SK-N-MC (cell line): ENCODE measurements at regions not wholly inside any gene's neighbourhood (a gene's known extent, or its start where the extent isn't known, plus 50 kb on each side); places are given as distances from the start of the nearest gene placed in this dataset.

Experiments
- DNase-seq: peaks from one replicate; pipeline ENCODE4 v3.0.0-alpha.2; 2011; ENCODE audit warnings: low read depth, low spot score
- H3K27ac ChIP-seq: fragments of 200-600 bp; sonication (generic); 2 replicates; pipeline ENCODE4 v1.5.1; 2016; ENCODE audit warnings: mixed run types
- H3K36me3 ChIP-seq: fragments of 200-600 bp; sonication (generic); 2 replicates; pipeline ENCODE4 v1.6.1; 2017; ENCODE audit warnings: antibody characterized with exemption, low read length, mixed read lengths; ENCODE audit not compliant: insufficient read depth
- H3K4me3 ChIP-seq: fragments of 200-600 bp; sonication (generic); 2 replicates; pipeline ENCODE4 v1.5.1; 2016
- H3K9ac ChIP-seq: fragments of 200-600 bp; sonication (generic); 2 replicates; pipeline ENCODE4 v1.8.0; 2017; ENCODE audit warnings: mixed run types, mixed read lengths; ENCODE audit not compliant: insufficient read length
- H3K9me3 ChIP-seq: fragments of 200-600 bp; sonication (generic); 2 replicates; pipeline ENCODE4 v1.6.1; 2017; ENCODE audit warnings: low read depth, mild to moderate bottlenecking, antibody characterized with exemption, low read length, moderate library complexity, mixed read lengths
- EZH2 ChIP-seq: fragments of 200-600 bp; sonication (generic); IDR thresholded peaks from one replicate; pipeline ENCODE4 v1.6.1; 2017; ENCODE audit warnings: antibody characterized with exemption
- FOXP2 ChIP-seq: optimal IDR thresholded peaks from 2 replicates; pipeline ENCODE3; 2011; ENCODE audit warnings: mild to moderate bottlenecking, moderate library complexity; ENCODE audit not compliant: insufficient read depth; ENCODE audit errors: extremely low read length, control extremely low read depth
- POLR2AphosphoS5 ChIP-seq: IDR thresholded peaks from 2 replicates; pipeline ENCODE4 v1.6.1; 2012; ENCODE audit warnings: mild to moderate bottlenecking, low read depth, low read length, borderline replicate concordance

DNA sequence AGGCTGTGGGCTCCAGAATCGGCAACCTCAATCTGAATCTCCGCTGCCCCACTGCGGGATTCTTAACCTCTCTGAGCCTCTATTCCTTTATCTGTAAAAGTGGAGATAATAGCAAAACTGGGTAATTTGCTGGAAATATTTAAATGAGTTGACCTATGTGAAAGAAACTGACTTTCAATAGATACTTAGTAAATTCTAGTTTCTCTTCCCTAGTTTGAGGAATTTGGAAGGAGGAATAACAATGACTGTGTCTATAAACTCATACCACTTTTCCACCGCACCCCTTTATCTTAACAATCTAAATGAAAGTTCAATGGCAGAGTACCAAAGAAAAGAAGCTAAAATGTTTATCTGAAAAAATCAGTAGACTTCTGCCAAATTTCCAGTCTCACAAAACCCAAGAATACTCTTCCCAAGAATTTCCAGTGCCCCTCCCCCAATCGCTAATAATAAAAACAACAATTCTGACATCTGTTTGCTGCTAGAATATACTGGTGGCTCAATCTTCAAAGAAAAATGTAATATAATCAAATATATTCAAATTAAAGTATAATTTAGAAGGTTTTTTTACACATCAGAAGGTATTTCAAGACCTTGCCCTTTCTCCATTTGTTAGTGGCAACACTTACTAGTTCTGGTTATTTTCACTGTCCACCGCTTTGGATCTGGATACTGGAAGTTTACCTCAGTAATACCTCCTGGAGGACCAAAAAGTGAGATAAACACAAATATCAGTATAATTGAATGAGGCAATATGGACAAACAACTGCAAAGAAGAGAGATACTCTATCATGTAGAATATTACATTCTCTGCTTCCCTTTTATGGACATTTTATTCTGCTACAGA, 171.2 kb downstream of the LTN1 start:
- Histone ChIP-seq H3K27ac (no peak overlapping the region), H3K9ac (no peak overlapping the region), H3K36me3 (no peaks in the 10 kb centered on the region), H3K4me3 (no peak overlapping the region), H3K9me3 (no peaks in the 10 kb centered on the region)
- no peak for DNase-seq
- TF ChIP-seq POLR2AphosphoS5 = no peak
- TF ChIP-seq FOXP2 = no peak
- TF ChIP-seq EZH2 = no peak

DNA sequence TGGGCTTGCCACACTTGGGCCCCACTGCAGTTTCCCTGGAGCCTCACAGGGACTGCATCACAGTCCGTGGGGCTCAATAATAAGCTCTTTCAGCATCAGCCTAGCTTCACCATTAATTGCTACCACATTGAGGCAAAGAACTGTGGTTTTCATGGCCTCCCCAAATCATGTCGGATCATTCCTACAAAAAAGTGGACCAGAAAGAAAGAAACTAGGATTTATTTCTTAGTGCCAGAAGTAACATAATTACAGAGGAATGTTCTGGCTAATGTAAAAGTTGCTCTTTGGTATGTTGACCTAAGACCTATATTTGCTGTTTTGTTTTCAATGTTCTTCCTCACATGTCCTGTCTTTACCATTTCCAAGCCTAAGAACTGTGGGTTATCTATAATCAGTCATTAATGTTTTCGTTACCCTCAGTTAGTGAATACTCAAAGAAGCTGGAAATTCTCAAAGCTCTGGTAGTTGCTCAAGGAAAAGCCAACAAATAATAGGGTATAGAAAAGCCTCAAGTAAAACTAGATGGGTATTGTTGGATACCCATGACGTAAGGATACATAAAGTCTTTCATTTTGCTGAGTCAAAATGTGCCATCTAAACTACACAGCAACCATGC, 173.9 kb downstream of the LTN1 start:
- H3K4me3 ChIP-seq = no peak overlapping the region
- no peak for DNase-seq
- no peaks in the 10 kb centered on the region for H3K9me3 ChIP-seq
- H3K9ac ChIP-seq = no peak overlapping the region
- TF ChIP-seq EZH2 (no peak), POLR2AphosphoS5 (no peak)
- H3K27ac ChIP-seq = no peak overlapping the region; the same call in 1 of the 2 replicates
- no peaks in the 10 kb centered on the region for H3K36me3 ChIP-seq

DNA sequence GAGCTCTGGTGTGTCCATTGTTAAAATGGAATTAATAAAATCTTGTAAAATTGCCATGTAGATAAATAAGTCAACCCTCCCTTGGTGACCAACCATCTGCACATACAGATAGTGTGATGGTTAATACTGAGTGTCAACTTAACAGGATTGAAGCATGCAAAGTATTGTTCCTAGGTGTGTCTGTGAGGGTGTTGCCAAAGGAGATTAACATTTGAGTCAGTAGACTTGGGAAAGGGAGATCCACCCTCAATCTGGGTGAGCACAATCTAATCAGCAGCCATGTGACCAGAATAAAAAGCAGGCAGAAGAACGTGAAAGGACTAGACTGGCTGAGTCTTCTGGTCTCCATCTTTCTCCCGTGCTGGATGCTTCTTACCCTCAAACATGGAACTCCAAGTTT, 174.8 kb downstream of the LTN1 start:
- no peak overlapping the region for H3K27ac ChIP-seq
- DNase-seq = no peak
- TF ChIP-seq POLR2AphosphoS5 (no peak), EZH2 (no peak), FOXP2 (no peak)
- no peaks in the 10 kb centered on the region for H3K9me3 ChIP-seq
- H3K36me3 ChIP-seq = no peaks in the 10 kb centered on the region
- H3K9ac ChIP-seq = no peak overlapping the region
- H3K4me3 ChIP-seq = no peak overlapping the region

DNA sequence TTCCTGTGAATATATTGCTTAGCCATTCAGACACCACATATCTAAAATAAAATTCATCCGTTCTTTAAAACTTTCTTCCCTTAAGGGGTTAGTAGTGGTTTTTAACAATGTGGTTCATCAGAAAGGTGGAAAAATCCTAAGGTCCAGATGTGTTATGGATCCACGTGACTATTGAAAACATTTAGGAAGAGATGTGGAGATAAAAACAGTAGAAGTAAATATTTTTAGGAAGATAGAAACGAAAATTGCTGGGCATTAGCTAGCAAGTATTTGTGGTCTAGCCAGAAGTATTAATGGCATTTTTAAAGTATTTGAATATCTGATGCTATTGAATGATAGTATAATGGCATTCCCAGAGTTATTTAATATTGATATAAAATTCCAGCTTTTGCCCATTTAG, 180.8 kb downstream of the LTN1 start:
- no peak for TF ChIP-seq FOXP2
- no peak for TF ChIP-seq EZH2
- TF ChIP-seq POLR2AphosphoS5 = no peak
- H3K4me3 ChIP-seq = no peak overlapping the region
- H3K9me3 ChIP-seq = no peaks in the 10 kb centered on the region
- no peak overlapping the region for H3K27ac ChIP-seq
- H3K36me3 ChIP-seq = no peaks in the 10 kb centered on the region
- H3K9ac ChIP-seq = no peak overlapping the region
- DNase-seq = no peak

DNA sequence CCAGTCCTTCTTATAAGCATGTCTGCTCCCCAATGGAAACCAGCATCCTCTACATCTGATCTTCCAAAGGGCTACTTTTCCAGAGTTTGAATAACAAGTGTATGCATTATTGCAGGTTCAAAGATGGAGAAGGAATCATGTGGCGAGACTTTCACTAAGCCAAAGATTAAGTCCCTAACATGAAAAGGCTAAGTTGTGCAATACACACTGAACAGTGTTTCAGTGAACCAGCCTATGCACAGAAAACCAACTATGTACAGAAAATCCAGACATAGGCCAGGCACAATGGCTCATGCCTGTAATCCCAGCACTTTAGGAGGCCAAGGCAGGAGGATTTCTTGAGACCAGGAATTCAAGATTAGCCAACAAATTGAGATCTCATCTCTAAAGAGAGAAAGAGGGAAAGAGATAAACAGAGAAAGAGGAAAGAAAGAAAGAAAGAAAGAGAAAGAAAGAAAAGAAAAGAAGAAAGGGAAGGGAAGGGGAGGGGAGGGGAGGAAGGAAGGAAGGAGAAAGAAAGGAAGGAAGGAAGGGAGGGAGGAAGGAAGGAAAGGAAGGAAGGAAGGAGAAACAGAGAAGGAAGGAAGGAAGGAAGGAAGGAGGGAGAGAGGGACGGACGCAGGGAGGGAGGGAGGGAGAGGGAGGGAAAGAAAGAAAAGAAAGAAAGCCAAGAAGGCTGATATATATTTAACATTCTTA, 181.7 kb downstream of the LTN1 start:
- Histone ChIP-seq H3K27ac (no peak overlapping the region), H3K36me3 (no peaks in the 10 kb centered on the region), H3K4me3 (no peak overlapping the region), H3K9ac (no peak overlapping the region), H3K9me3 (no peaks in the 10 kb centered on the region)
- TF ChIP-seq FOXP2 (no peak), POLR2AphosphoS5 (no peak), EZH2 (no peak)
- DNase-seq = no peak

DNA sequence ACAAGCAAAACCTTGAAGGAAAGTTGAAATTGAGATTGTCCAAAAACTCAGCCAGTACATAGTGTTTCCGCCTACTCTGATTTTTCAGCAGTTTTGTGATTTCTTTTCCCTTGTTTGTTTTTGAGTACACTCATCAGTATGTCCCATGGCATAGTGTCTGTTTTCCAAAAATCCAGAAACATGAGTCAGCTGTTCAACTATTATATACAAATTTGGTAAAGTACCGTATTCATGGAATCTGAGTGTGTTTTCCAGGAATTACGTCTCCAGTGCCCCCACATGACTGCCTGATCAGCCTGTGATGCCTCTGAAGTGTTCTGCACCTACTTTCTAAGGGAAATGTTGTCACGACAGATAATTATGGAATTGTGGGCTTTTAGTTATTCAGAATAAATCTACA, 186.8 kb downstream of the LTN1 start:
- TF ChIP-seq FOXP2 (no peak), POLR2AphosphoS5 (no peak), EZH2 (no peak)
- H3K9me3 ChIP-seq = no peaks in the 10 kb centered on the region
- H3K27ac ChIP-seq = no peak overlapping the region
- no peak overlapping the region for H3K9ac ChIP-seq
- DNase-seq = no peak
- H3K36me3 ChIP-seq = no peaks in the 10 kb centered on the region
- H3K4me3 ChIP-seq = no peak overlapping the region

DNA sequence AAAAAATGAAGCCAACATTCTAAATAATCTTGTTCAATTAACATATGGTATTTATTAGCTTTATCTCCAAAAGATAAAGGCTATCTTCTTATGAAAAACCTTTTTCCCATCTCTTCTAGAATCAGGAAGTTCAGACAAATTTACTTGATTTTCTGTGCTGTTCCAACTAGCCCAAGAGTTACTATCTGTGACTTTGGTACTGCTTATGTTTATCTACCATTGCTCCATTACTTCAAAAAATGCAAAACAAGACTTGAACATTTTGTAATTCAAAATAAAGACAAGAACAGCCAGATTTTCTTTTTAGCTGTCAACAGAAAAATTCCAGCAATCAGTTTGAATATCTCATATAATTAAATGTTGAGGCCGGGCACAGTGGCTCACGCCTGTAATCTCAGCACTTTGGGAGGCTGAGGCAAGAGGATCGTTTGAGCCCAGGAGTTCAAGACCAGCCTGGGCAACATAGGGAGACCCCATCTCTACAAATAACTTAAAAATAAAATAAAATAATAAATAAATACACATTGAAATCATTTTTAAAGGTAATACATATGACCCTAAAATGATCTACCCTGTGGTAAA, 188.5 kb downstream of the LTN1 start:
- H3K9me3 ChIP-seq = no peaks in the 10 kb centered on the region
- TF ChIP-seq FOXP2 (no peak), EZH2 (no peak), POLR2AphosphoS5 (no peak)
- H3K27ac ChIP-seq = no peak overlapping the region
- H3K36me3 ChIP-seq = no peaks in the 10 kb centered on the region
- no peak for DNase-seq
- H3K4me3 ChIP-seq = no peak overlapping the region
- no peak overlapping the region for H3K9ac ChIP-seq

DNA sequence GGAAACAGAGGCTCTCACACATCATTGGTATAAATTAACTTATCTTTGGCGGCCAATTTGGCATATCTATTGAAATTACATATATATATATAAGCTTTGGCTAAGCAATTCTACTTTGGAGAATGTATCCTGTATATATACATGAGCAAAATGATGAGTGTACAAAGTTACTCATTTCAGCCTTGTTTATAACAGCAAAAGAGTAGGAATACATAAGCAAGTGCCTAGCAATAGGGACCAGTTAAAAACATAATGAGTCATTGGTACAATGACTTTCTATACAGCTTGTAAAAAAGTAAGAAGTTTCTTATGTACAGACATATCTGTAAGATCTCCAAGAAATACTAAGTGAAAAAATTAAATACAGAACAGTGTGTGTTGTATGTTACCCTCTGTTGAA, 190.8 kb downstream of the LTN1 start:
- H3K9ac ChIP-seq = no peak overlapping the region
- no peaks in the 10 kb centered on the region for H3K9me3 ChIP-seq
- DNase-seq = no peak
- TF ChIP-seq FOXP2 = no peak
- TF ChIP-seq EZH2 = no peak
- no peak for TF ChIP-seq POLR2AphosphoS5
- no peaks in the 10 kb centered on the region for H3K36me3 ChIP-seq
- H3K4me3 ChIP-seq = no peak overlapping the region
- no peak overlapping the region for H3K27ac ChIP-seq
